ENCODE measurements at regions not wholly inside any gene's neighbourhood (a gene's known extent, or its start where the extent isn't known, plus 50 kb on each side); places are given as distances from the start of the nearest gene placed in this dataset.

- TF ChIP-seq CTCF (IDR thresholded peaks at IDR 0.05) (no peak), POLR2AphosphoS5 (IDR thresholded peaks at IDR 0.05) (no peak)
These were observed 95.6 kb upstream of the NRXN3 start for GRCh38 chr14:78074561-78074960.
